ENCODE measurements at regions not wholly inside any gene's neighbourhood (a gene's known extent, or its start where the extent isn't known, plus 50 kb on each side); places are given as distances from the start of the nearest gene placed in this dataset.

- Histone ChIP-seq H3K9ac (ENCODE audit: low read depth in 1 of 2, low read length in 2 of 2) (no peak overlapping the region), H3K4me1 (ENCODE audit: control insufficient read depth in 4 of 4, insufficient read depth in 4 of 4, low read length in 3 of 4) (peaks cover 0 to 3% (median 0%) of the 10 kb centered on the region in 4 donors), H3K27me3 (ENCODE audit: control insufficient read depth in 4 of 4, insufficient read depth in 4 of 4, low read length in 3 of 4) (no peaks in the 10 kb centered on the region), H3K4me3 (ENCODE audit: low read depth in 1 of 3, low read length in 3 of 3) (no peak overlapping the region), H3K9me3 (ENCODE audit: control insufficient read depth in 4 of 4, low read length in 3 of 4) (peaks cover 0 to 4% (median 0%) of the 10 kb centered on the region in 4 donors), H3K36me3 (ENCODE audit: control insufficient read depth in 4 of 4, insufficient read depth in 3 of 4, low read depth in 1 of 4, low read length in 3 of 4) (peaks cover 0 to 5% (median 1%) of the 10 kb centered on the region in 4 donors), H3K27ac (ENCODE audit: low read depth in 1 of 2, low read length in 2 of 2) (no peak overlapping the region)
- WGBS, result 87% methylated on average over 3 of the region's 3 CpGs
- TF ChIP-seq HNF4A (conservative IDR thresholded peaks at IDR 0.05), result no peak
- TF ChIP-seq HNF4G (IDR thresholded peaks at IDR 0.05), result no peak
- no peak for TF ChIP-seq TAF1 (conservative IDR thresholded peaks at IDR 0.05)
- TF ChIP-seq REST (IDR thresholded peaks at IDR 0.05), result no peak
- TF ChIP-seq RAD21 (IDR thresholded peaks at IDR 0.05), result peak in 1 of 2 donors; percentile 26
- TF ChIP-seq CTCF (IDR thresholded peaks at IDR 0.05; ENCODE audit: low read depth, low read length, missing input control), result no peak
- no peak for TF ChIP-seq ATF3 (IDR thresholded peaks at IDR 0.05)
- no peak for TF ChIP-seq EGR1 (IDR thresholded peaks at IDR 0.05; ENCODE audit: low read depth in 2 of 2)
- no peak for TF ChIP-seq SP1 (IDR thresholded peaks at IDR 0.05)
- no peak for DNase-seq (ENCODE audit: low spot score)
Measured at GRCh38 chr12:111129149-111129767, 208.9 kb upstream of the MYL2 start.

GRCh38 chr12:111126331-111126730 is 206.0 kb upstream of the MYL2 start:
- no peak for DNase-seq (ENCODE audit: low spot score)
- Histone ChIP-seq H3K27ac (ENCODE audit: low read depth in 1 of 2, low read length in 2 of 2) (no peak overlapping the region), H3K4me1 (ENCODE audit: control insufficient read depth in 4 of 4, insufficient read depth in 4 of 4, low read length in 3 of 4) (peaks cover 0 to 3% (median 0%) of the 10 kb centered on the region in 4 donors), H3K27me3 (ENCODE audit: control insufficient read depth in 4 of 4, insufficient read depth in 4 of 4, low read length in 3 of 4) (no peaks in the 10 kb centered on the region), H3K9me3 (ENCODE audit: control insufficient read depth in 4 of 4, low read length in 3 of 4) (no peaks in the 10 kb centered on the region), H3K36me3 (ENCODE audit: control insufficient read depth in 4 of 4, insufficient read depth in 3 of 4, low read depth in 1 of 4, low read length in 3 of 4) (peaks cover 0 to 3% (median 1%) of the 10 kb centered on the region in 4 donors), H3K4me3 (ENCODE audit: low read depth in 1 of 3, low read length in 3 of 3) (no peak overlapping the region), H3K9ac (ENCODE audit: low read depth in 1 of 2, low read length in 2 of 2) (no peak overlapping the region)
- 82% methylated on average over 2 of the region's 2 CpGs for WGBS
- TF ChIP-seq HNF4A (conservative IDR thresholded peaks at IDR 0.05) (no peak), SP1 (IDR thresholded peaks at IDR 0.05) (no peak), HNF4G (IDR thresholded peaks at IDR 0.05) (no peak), RAD21 (IDR thresholded peaks at IDR 0.05) (no peak), TAF1 (conservative IDR thresholded peaks at IDR 0.05) (no peak), FOXA1 (IDR thresholded peaks at IDR 0.05) (no peak), JUND (IDR thresholded peaks at IDR 0.05) (no peak), RXRA (IDR thresholded peaks at IDR 0.05) (no peak), REST (IDR thresholded peaks at IDR 0.05) (no peak), ZBTB33 (IDR thresholded peaks at IDR 0.05) (no peak), ATF3 (IDR thresholded peaks at IDR 0.05) (no peak), CTCF (IDR thresholded peaks at IDR 0.05; ENCODE audit: low read depth, low read length, missing input control) (no peak), EGR1 (IDR thresholded peaks at IDR 0.05; ENCODE audit: low read depth in 2 of 2) (no peak), MAX (IDR thresholded peaks at IDR 0.05) (no peak), NR2F2 (IDR thresholded peaks at IDR 0.05) (no peak), GABPA (IDR thresholded peaks at IDR 0.05 in 1 of 2, conservative IDR thresholded peaks at IDR 0.05 in 1 of 2) (no peak)
